NCI-H526 (cell line): ENCODE measurements at regions not wholly inside any gene's neighbourhood (a gene's known extent, or its start where the extent isn't known, plus 50 kb on each side); places are given as distances from the start of the nearest gene placed in this dataset.
"Not testable (repeated sequence)": the region's sequence is repeated elsewhere in the genome, so short reads cannot be mapped to it uniquely, and the experiment has no call there.

Experiments
- DNase-seq, 2 experiments: peaks; one replicate each; lab custom pipeline; 2025; lab: John Stamatoyannopoulos, UW

DNA sequence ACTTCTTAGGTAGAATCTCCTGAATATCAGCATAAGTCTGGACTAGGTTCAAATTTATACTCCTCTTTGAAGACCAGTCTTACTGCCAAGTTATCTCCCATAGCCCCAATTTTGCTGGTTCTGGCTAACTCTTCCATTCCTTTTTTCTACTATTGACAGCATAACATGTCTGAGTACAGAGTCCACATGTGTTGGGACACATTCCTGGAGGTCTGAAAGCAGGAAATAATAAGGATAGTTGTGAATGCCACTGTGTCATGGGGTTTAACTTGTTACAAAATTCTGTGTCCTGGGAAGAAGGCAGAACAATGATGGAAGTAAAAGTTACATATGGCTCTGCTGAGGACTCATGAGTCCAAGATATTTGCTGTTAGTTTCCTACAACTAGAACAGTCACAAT lies 57.4 kb upstream of the ZBTB20 start:
- DNase-seq, result no peak

DNA sequence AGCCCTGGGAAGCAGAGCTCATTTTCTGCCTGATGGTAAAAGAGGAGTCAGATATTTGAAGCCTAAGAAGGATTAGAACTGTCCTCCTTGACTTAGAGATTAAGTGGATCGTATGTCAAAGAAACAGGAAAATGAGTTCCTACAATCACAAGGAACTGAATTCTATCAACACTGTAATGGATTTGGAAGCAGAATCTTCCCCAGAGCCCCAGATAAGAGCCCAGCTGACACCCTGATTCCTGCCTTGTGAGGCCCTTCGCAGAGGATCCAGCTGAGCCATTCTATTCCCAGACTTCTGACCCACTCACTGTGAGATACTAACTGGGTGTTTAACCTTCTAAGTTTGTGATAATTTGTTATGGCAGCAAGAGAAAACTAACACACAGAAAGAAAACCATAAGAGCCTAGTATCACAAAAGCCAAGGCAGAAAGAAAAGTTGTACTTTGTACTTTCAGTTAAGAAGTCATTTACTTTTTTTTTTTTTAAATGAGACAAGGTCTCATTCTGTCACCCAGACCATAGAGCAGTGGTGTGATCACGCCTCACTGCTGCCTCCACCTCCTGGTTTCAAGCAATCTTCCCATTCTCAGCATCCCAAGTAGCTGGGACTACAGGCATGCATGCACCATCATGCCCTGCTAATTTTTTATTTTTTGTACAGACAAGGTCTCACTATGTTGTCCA lies 61.1 kb upstream of the ZBTB20 start:
- no peak for DNase-seq

DNA sequence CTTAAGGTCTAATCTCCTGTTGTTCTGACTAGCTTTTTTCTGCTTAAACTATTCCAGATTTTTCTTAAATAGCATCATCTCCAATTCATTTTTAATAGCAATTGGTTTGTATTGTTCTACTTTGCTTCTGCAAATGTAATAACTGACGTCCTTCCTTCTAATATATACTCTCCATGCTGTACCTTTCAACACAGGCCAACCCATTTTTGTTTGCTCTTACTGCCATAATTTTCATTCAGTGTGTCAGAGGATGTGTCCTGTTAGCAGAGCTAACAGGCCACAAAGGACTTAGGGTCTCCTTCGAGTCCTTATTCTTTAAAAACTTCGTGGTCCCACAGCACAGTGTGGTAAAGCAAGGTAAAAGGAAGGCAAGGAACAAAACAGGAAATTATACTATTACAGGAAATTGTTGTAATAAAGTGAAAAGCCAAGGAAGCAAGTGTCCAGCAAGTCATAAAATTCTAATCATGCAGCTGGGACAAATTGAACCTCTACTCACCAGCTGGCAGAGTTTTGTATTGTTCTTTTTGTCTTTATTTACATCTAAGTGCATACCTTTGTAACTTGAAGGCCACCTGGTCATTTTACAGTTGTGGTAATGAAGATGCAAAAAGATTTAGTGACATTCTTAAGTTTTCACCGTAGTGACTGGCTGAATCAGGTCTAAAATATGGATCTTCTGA lies 64.9 kb upstream of the ZBTB20 start:
- no peak for DNase-seq

DNA sequence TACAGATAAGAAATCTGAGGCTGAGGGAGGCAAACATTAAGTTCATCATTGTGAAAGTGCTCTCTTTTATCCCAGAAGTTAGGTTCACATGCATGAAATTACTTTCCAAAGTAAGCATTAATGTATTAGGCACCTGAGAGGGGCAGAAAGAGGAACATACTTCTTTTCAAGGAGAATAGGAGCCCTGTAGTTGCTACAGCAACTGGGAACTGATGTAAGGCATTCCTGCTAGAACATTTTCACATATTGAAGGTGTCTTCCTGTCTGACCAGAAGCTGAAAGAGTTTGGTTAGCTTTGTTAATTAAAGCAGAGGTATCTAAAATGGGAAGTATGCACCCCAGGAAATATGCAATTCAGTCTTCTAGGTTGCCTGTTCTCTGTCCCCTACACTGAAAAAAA lies 65.5 kb upstream of the ZBTB20 start:
- no peak for DNase-seq

DNA sequence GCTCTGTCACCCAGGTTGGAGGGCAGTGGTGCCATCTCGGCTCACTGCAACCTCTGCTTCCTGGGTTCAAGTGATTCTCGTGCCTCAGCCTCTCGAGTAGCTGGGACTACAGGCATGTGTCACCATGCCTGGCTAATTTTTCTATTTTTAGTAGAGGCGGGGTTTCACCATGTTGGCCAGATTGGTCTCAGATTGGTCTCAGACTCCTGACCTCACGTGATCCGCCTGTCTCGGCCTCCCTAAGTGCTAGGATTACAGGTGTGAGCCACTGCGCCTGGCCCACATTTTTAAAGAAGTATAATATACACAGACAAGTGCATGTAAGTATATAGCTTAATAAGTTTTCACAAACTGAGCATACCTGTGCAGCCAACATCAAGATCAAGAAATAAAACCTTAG lies 66.0 kb upstream of the ZBTB20 start:
- DNase-seq, result not testable (repeated sequence)

DNA sequence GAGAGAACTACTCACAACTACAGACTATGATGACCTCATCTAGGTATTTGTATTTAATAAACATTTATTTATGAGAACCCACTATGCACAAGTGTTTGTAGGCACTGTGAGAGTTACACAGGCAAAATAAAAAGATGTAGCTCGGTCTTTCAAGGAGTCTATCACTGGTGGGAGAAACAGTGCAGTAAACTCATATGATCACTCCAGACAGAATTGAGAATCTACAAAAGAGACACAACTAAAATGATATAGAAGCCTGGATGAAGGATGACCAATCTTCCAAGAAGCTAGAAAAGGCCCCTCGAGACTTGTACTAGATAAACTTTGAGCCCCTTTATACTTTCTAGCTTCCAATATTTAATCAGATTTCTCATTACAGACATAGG lies 70.2 kb upstream of the ZBTB20 start:
- no peak for DNase-seq

DNA sequence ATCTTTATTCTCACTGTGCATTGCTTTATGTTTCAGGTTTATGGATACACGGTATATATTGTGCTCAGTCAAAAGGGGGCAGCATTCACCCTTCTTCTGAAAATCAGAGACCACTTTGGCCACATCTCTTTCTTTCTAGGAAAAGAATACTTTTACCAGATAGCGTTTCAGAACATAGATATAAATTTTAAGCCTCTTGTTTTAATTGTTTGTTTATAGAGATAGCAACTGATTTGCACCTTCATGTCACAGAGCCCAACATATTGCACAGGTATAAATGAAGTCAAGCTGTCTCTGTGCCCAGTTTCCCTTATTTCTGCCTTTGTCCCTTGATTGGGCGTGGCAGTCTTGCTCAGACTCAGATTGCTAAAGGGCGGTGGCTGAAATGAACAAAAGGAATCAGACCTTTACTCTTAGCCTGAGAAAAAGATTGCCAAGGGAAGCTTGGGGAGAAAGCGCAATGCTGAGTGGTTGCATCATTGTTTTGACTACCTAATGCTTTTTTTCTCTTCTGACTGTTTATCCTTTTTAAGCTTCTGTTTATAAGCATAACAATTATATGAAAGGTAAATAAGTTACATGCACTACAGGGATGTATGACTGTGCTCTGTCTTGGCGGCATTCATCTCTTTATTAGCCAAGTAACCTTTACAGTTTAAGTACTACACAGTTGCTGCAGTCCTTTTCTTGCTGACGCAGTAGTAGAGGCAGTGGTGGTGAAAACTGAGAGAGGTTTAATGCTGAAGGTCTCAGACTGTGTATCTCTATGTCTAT lies 70.8 kb upstream of the ZBTB20 start:
- DNase-seq, result peak; percentile 12 to 61

DNA sequence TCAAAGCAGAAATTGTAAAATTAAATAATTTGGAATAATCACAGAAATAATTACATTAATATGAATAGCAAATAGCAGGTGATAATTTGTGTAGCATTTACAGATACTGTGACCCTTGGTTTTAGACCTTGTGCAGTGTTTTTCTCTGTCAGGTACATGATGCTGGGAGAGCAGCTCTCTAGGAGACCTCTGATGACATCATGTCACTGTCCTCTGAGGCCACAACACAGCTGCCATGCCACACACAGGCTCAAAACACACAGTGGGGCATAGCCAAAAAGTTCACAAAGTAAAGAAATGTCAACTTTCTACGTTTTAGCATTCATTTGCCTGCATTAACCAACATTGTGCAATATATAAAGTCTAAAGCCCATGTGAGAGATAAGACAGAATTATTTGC lies 71.8 kb upstream of the ZBTB20 start:
- no peak for DNase-seq

DNA sequence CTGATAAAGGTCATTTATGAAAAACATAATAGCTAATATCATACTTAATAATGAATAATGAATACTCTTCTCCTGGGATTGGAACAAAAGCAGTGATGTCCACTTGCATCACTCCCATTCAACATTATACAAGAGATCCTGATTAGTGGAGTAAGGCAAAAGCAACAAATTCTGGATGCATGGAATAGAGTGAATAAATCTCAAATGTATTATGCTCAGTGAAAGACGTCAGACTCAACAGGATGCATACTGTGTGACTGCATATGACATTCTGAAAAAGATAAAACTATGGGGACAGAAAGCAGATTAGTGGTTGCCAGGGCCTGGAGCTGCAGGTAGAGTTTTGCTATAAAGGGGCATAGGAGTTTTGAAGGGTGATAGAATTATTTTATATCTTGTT lies 77.6 kb upstream of the ZBTB20 start:
- DNase-seq, result no peak

DNA sequence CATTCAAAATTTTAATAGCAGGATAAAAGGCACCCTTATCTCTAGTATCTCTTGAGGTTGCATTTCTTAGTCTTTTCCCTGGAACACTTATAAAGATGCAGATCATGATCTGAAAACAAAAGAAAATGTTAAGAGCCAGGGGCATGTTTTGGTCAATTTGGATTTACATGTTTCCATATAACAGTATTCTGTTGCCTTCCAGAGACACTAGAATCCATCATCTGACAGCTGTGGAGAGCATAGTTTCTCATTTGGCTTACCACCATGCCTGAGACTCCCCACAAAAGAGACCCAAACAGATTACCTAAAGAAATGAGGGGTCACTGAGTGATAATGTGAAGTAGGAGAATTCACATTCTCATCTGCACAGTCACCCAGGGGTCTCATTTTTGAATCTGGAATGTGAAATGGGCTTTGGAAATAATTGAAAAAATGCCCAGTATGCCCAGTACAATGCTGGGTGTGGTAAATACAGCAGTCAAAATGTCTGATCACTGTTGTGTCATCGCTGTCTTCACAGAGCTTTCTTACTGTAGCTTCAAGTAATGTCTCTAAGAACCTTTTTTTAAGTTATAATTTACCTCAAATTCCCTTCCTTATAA lies 79.9 kb upstream of the ZBTB20 start:
- no peak for DNase-seq

DNA sequence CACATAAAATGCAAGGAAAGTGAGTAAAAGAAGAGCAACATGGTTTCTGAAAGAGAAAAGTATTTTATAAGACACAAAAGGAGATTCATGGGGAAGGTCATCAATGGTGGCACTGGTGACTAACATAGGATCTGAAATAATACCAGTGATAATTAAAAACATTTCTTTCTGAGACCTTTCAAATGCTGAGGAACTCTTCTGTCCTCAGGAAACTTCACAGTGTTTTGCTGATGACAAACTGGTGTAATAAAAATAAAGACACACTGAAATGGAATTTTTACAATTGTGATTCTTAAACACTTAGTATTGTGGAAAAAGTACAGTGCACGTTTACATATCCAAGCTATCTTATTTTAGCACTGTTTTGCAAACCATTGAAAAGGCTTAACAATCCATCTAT lies 80.4 kb upstream of the ZBTB20 start:
- no peak for DNase-seq

DNA sequence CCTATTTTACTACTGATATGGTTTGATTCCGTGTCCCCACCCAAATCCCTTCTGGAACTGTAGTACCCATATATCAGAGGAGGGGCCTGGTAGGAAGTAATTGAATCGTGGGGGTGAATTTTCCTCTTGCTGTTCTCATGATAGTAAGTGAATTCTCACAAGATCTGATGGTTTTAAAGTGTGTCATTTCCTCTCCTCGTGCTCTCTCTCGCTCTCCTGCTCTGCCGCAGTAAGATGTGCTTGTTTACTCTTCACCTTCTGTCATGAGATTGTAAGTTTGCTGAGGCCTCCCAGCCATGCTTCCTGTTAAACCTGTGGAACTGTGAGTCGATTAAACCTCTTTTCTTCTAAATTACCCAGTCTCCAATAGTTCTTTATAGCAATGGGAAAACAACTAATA lies 81.2 kb upstream of the ZBTB20 start:
- DNase-seq, result no peak

DNA sequence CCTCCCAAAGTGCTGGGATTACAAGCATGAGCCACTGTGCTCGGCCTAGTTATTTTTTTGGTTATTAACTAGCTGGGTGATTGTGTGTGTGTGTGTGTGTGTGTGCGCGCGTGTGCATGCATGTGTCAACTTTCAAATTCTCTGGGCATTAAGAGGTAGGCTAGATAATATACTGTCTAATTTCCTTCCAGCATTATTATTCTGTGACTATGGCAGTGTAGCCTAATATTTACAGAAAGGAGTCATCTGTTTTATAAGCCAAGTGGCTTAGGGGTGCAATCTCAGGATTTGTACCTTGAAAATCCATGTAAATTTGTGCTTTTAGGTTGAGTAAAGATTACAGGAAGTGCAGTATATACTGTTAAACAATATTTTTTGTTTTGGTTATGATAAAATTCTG lies 85.1 kb upstream of the ZBTB20 start:
- DNase-seq, result no peak

DNA sequence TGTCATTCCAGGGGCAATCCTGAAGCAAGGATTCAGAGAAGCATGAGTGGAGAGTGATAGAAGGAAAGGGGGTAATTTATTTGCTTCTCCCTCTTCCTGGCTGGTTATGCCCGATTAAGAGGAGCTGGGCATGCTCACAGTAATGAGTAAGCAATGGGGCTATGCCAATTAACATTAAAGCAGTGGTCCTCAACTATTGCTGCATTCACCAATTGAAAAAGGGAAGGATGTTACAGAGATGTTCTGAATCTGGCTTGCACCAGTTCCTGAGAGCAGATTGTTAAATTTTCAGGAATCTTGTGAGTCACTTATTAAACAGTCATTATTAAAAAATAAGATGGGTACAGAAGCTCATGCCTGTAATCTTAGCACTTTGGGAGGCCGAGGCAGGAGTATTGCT lies 85.9 kb upstream of the ZBTB20 start:
- DNase-seq, result no peak

DNA sequence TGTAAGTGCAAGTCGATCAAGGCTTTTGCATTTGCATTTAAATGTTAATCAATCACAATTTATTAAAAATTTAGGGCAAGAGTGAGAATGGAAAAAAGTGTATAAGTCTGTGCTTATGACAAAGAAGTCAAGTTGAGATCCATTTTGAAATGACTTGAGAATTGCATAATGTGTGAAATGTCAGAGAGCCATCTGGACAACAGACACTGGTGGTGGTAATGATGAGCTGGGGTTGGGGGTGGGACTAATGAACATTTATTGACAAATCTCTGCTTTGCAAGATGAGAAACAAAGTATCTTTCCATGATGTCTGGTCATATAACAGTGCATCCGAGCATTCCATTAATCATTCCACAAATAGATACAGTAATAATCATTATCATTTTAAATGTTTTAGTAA lies 89.4 kb upstream of the ZBTB20 start:
- no peak for DNase-seq

DNA sequence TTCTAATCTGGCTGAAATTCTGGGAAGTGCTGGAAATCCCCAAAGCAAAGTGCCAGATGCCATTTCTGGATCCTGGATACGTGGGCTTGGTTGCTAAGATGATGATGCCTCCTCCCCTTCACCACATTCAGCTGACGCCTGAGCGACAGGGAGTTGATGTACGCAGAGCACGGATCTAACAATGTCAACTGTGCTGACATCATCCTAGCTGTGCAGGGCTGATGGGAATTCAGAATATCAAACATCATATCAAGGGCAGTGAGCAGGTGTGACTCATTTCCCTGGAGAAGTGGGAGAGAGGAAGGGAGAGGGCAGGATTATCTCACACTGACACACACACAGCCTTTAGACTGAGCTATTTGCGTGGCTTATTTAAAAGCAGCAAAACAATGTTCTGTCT lies 92.6 kb upstream of the ZBTB20 start:
- peak in 1 of 2 experiments; percentile 1 for DNase-seq

DNA sequence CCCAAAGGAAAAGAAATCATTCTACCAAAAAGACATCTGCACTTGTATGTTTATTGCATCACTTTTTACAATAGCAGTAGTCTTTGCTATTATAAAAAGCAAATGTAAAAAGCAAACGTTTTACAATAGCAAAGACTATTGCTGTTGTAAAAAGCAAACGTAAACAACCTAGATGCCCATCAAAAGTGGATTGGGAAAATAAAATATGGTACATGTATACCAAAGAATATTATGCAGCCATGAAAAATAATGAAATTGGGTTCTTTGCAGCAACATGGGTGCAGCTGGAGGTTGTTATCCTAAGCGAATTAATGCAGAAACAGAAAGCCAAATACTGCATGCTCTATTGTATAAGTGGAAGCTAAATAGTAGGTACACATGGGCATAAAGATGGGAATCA lies 97.3 kb upstream of the ZBTB20 start:
- no peak for DNase-seq

DNA sequence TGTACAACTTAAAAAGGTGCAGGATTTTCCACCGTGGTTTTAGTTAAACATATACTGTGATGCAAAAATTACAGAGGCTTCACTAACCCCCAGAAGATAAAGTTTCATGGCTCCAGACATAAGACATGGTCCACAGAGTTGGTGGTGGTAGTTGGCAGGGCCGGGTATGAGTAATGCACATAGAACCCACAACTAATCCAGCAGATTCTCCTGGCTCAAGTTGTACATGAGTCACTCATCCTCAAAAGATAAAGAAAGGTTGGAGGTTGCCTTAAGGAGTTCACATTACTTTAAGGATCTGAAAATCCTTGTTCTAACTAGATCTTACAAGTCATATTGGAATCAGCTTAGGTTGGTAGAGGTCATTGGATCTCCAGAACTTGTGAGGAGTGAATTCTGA lies 98.3 kb upstream of the ZBTB20 start:
- DNase-seq, result no peak

DNA sequence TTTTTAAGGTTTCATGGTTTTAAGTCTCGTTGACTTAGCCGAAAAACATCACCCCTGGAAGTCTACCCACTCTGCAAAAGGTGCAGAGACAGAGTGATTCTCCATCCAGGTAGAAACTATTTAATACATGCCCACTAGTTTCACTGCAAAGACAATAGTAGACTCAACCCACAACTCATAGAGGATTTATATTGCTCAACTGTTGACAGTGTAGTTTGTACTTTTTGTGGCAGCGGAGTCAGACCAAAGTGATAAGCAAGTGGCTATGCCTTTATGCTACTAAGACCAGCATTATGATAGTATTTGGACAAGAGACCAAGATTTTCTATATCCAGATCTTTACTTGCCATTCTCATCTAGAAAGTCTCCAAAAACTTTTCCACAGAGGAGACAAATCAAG lies 98.8 kb upstream of the ZBTB20 start:
- no peak for DNase-seq

DNA sequence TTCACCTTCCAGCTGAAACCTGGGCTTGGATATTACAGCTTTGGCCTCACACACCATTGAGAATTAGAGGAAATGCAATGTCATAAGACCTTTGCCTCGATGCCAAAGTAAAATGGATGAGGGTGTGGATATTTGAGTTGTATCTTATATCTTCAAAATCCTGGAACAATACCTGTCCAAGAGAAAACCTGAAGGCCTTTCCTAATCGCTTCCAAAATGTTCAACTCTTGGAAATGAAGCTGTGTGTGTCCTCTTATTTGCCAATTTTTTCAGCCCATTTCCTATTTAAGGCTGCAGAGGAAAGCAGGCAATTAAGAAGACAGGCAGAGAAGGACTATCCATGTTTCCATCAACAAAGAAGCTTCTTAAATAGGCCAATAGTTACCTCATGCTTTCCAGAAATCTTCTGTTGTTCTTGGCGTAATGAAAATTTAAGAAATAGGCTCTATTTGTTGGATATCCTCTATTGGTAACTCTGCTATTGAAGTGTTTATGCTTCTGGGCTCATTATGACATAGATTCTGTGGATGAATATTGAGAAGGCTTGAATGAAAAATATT lies 99.5 kb upstream of the ZBTB20 start:
- no peak for DNase-seq

DNA sequence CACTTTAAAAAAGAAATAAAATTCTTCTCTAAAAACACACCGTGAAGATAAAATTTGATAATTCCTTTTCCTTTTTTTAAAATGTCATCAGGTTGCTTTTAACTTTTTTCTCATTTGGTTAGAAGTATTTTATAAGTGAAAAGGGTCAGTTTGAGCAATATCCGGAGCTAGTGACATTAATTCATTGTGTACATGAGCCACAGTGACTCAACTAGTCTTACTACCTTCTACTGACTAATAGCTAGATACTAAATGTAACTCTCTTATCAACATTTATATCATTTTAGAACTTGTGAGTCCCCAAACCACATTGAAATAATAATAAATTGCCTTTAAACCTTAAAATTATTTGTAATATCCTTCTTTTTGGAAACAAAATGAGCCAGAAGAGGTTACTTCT lies 101.2 kb upstream of the ZBTB20 start:
- DNase-seq, result no peak

DNA sequence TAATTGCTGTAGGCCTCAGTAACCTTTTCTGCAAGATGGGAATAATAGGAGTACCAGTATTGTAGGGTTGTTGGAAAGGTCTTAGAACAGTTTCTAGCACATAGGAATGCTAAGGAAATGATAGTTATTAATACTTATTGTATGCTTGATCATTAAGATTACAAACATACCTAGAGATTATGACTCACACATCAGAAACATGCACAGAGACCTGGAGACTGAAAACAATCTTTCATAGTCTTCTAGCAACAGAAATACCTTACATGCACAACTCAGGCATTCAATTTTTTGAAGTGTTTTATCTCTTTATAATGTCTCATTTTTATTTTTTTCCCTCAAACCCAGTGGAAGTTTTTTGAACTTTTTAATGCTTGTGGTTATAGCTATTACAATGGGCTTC lies 104.4 kb upstream of the ZBTB20 start:
- DNase-seq, result no peak

DNA sequence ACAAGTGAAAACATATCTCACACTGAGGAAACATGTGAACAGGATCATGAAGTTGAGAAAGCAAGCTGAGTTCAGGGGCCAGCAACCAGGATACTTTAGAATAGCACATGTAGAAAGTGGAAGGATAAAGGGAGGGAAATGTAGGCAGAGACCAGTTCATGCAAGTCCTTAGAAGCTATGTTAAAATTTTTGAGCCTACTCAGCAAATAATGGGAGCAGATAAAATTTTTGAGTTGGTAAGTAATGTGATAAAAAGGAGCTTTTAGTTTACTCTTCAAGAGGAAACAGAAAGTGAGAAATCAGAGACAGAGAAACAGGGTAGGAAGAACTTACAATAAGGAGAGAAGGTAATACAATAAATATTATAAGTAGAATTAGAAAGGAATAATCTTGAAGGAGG lies 105.6 kb upstream of the ZBTB20 start:
- no peak for DNase-seq
